IMR-90 (cell line): ENCODE measurements at regions not wholly inside any gene's neighbourhood (a gene's known extent, or its start where the extent isn't known, plus 50 kb on each side); places are given as distances from the start of the nearest gene placed in this dataset.

Source experiments
- BHLHE40 ChIP-seq: fragments of 150-350 bp; IDR thresholded peaks from 2 replicates; pipeline ENCODE4 v1.6.1; 2016; ENCODE audit warnings: mild to moderate bottlenecking, low read depth, low read length
- CEBPB ChIP-seq: IDR thresholded peaks from 2 replicates; pipeline ENCODE4 v1.6.1; 2012; ENCODE audit warnings: low read depth, low read length, improper control_type of control experiment
- CTCF ChIP-seq: conservative IDR thresholded peaks from 2 replicates; pipeline ENCODE4 v1.5.1; 2012; ENCODE audit warnings: mild to moderate bottlenecking, low read depth, low read length, improper control_type of control experiment
- ELK1 ChIP-seq: fragments of 150-350 bp; IDR thresholded peaks from 2 replicates; pipeline ENCODE4 v1.6.1; 2016; ENCODE audit warnings: low read depth, mild to moderate bottlenecking, low read length, moderate library complexity, borderline replicate concordance
- FOS ChIP-seq: fragments of 150-350 bp; IDR thresholded peaks from 2 replicates; pipeline ENCODE4 v1.6.1; 2016; ENCODE audit warnings: low read depth, low read length
- MAFK ChIP-seq: IDR thresholded peaks from 2 replicates; pipeline ENCODE4 v1.6.1; 2012; ENCODE audit warnings: low read depth, low read length, improper control_type of control experiment
- MAZ ChIP-seq: IDR thresholded peaks from 2 replicates; pipeline ENCODE4 v1.6.1; 2012; ENCODE audit warnings: low read depth, mild to moderate bottlenecking, low read length, improper control_type of control experiment, moderate library complexity, borderline replicate concordance
- MXI1 ChIP-seq: IDR thresholded peaks from 2 replicates; pipeline ENCODE4 v1.6.1; 2012; ENCODE audit warnings: low read depth, mild to moderate bottlenecking, low read length, moderate library complexity, borderline replicate concordance
- POLR2A ChIP-seq: IDR thresholded peaks from 2 replicates; pipeline ENCODE4 v1.6.1; 2012; ENCODE audit warnings: mild to moderate bottlenecking, low read depth, low read length
- RAD21 ChIP-seq: IDR thresholded peaks from 2 replicates; pipeline ENCODE4 v1.6.1; 2012; ENCODE audit warnings: low read length, improper control_type of control experiment
- RCOR1 ChIP-seq: IDR thresholded peaks from 2 replicates; pipeline ENCODE4 v1.6.1; 2012; ENCODE audit warnings: mild to moderate bottlenecking, low read length, improper control_type of control experiment; ENCODE audit not compliant: insufficient replicate concordance
- RFX5 ChIP-seq: IDR thresholded peaks from 2 replicates; pipeline ENCODE4 v1.8.0; 2012; ENCODE audit warnings: low read depth, mild to moderate bottlenecking, low read length, moderate library complexity
- SMC3 ChIP-seq: fragments of 150-350 bp; IDR thresholded peaks from 2 replicates; pipeline ENCODE4 v1.6.1; 2016; ENCODE audit warnings: low read depth, mild to moderate bottlenecking, antibody characterized with exemption, low read length, moderate library complexity

- no peak for TF ChIP-seq CTCF
- no peak for TF ChIP-seq POLR2A
- TF ChIP-seq RCOR1 = no peak
- TF ChIP-seq RAD21 = no peak
- TF ChIP-seq MAZ = no peak
- TF ChIP-seq MXI1 = no peak
- TF ChIP-seq BHLHE40 = no peak
- no peak for TF ChIP-seq SMC3
- no peak for TF ChIP-seq ELK1
- TF ChIP-seq RFX5 = no peak
- TF ChIP-seq CEBPB = no peak
- no peak for TF ChIP-seq MAFK
- TF ChIP-seq FOS = no peak
Measured at GRCh38 chr10:78905957-78906308, 162.8 kb upstream of the ZMIZ1 start.
